A549 (cell line): ENCODE measurements at regions not wholly inside any gene's neighbourhood (a gene's known extent, or its start where the extent isn't known, plus 50 kb on each side); places are given as distances from the start of the nearest gene placed in this dataset.

Experiments
- CBX8 ChIP-seq: fragments of 200-600 bp; sonication (generic); IDR thresholded peaks from 2 replicates; pipeline ENCODE4 v1.6.1; 2016
- CHD2 ChIP-seq: fragments of 150-350 bp; IDR thresholded peaks from 2 replicates; pipeline ENCODE4 v1.6.1; 2014; ENCODE audit warnings: low read length; ENCODE audit not compliant: partially characterized antibody
- EP300 ChIP-seq, 2 experiments: fragments of >200 bp; sonication (Bioruptor Twin); formaldehyde crosslinking; IDR thresholded peaks; 2 replicates in 1 of 2; 3 replicates in 1 of 2; pipeline ENCODE4 v1.6.1; 2016 to 2017
- KDM1A ChIP-seq: fragments of 200-600 bp; sonication (generic); IDR thresholded peaks from 2 replicates; pipeline ENCODE4 v1.6.1; 2016; ENCODE audit warnings: low read depth, mild to moderate bottlenecking
- KDM5A ChIP-seq: fragments of 200-600 bp; sonication (generic); IDR thresholded peaks from 2 replicates; pipeline ENCODE4 v1.6.1; 2016; ENCODE audit warnings: antibody characterized with exemption, mild to moderate bottlenecking
- POLR2A ChIP-seq: IDR thresholded peaks from 2 replicates; pipeline ENCODE4 v1.6.1; 2012; ENCODE audit warnings: mild to moderate bottlenecking, low read length
- TFCP2L1 ChIP-seq: fragments of 250-450 bp; sonication (Bioruptor Pico); IDR thresholded peaks from 2 replicates; pipeline ENCODE4 v1.5.0; 2021; ENCODE audit warnings: mild to moderate bottlenecking
- TF ChIP-seq, protein P1 (sequence below): fragments of >200 bp; sonication (Bioruptor Twin); formaldehyde crosslinking; IDR thresholded peaks from 3 replicates; pipeline ENCODE4 v1.5.1; 2016
- TF ChIP-seq, protein P2 (sequence below): fragments of 450-650 bp; IDR thresholded peaks from 2 replicates; pipeline ENCODE4 v1.6.1; 2014; ENCODE audit warnings: antibody characterized with exemption

DNA sequence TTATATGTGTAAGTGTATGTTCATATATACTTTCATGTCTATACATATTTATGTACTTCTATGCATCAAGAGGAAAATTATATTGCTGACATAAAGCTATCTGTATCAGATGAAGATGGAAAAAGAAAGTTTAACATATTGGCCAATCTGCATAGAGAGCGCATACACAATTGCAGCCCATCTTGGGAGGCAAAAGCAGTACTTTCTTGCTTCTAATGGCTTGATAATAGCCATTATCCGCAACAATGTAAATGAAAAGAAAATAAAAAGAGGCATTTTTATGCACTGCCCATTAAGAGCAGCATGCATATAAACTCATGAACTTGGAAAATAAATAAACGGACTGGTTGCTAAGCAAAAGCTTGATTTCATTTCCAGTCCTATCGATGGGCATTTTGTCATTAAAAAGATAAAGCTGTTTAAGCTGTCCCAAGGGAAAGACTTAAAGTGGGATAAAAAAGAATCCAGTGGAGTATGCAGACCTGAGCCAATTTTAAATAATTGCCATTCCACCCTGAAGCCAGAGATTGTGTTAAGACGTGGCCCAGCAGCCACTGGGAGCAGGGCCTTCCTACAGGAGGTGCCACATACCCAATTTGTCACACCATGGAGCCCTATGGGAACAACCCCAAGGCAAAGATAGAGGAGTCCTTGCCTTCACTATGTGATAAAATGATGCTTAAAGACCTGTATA, 183.6 kb upstream of the CDH11 start:
- TF ChIP-seq POLR2A (no peak), CBX8 (no peak), KDM1A (no peak), KDM5A (no peak), TFCP2L1 (CRISPR knock-in tag) (no peak), EP300 (IDR thresholded peaks at IDR 0.05) (no peak), CHD2 (no peak)
- TF ChIP-seq, protein P1, sequence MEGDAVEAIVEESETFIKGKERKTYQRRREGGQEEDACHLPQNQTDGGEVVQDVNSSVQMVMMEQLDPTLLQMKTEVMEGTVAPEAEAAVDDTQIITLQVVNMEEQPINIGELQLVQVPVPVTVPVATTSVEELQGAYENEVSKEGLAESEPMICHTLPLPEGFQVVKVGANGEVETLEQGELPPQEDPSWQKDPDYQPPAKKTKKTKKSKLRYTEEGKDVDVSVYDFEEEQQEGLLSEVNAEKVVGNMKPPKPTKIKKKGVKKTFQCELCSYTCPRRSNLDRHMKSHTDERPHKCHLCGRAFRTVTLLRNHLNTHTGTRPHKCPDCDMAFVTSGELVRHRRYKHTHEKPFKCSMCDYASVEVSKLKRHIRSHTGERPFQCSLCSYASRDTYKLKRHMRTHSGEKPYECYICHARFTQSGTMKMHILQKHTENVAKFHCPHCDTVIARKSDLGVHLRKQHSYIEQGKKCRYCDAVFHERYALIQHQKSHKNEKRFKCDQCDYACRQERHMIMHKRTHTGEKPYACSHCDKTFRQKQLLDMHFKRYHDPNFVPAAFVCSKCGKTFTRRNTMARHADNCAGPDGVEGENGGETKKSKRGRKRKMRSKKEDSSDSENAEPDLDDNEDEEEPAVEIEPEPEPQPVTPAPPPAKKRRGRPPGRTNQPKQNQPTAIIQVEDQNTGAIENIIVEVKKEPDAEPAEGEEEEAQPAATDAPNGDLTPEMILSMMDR, result no peak
- TF ChIP-seq, protein P2, sequence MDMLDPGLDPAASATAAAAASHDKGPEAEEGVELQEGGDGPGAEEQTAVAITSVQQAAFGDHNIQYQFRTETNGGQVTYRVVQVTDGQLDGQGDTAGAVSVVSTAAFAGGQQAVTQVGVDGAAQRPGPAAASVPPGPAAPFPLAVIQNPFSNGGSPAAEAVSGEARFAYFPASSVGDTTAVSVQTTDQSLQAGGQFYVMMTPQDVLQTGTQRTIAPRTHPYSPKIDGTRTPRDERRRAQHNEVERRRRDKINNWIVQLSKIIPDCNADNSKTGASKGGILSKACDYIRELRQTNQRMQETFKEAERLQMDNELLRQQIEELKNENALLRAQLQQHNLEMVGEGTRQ, result no peak
